HCT116 (cell line): ENCODE measurements at regions not wholly inside any gene's neighbourhood (a gene's known extent, or its start where the extent isn't known, plus 50 kb on each side); places are given as distances from the start of the nearest gene placed in this dataset.

Source experiments
- CEBPB ChIP-seq: IDR thresholded peaks from 2 replicates; pipeline ENCODE4 v1.6.1; 2012; ENCODE audit warnings: low read depth
- CTCF ChIP-seq, 3 experiments: fragments of 200-600 bp in 1 of 3; sonication (generic) in 1 of 3; IDR thresholded peaks in 2 of 3; conservative IDR thresholded peaks in 1 of 3; 2 replicates each; pipeline ENCODE4 v1.5.1; 2012 to 2017; ENCODE audit warnings: low read depth in 2 of 3, low read length in 2 of 3, antibody characterized with exemption in 1 of 3, borderline replicate concordance in 1 of 3, control low read depth in 1 of 3, mild to moderate bottlenecking in 1 of 3, mixed read lengths in 1 of 3, mixed run types in 1 of 3, moderate library complexity in 1 of 3; ENCODE audit not compliant: insufficient read depth in 1 of 3
- EGR1 ChIP-seq: IDR thresholded peaks from 2 replicates; pipeline ENCODE4 v1.6.1; 2012; ENCODE audit warnings: low read depth
- EZH2 ChIP-seq: fragments of 200-600 bp; sonication (generic); IDR thresholded peaks from 2 replicates; pipeline ENCODE4 v1.6.1; 2017; ENCODE audit warnings: antibody characterized with exemption, mixed run types
- EZH2phosphoT487 ChIP-seq: fragments of 200-600 bp; IDR thresholded peaks from 2 replicates; pipeline ENCODE4 v1.6.1; 2018; ENCODE audit warnings: antibody characterized with exemption, borderline replicate concordance
- MAX ChIP-seq: IDR thresholded peaks from 2 replicates; pipeline ENCODE4 v1.6.1; 2012
- POLR2A ChIP-seq: IDR thresholded peaks from 2 replicates; pipeline ENCODE4 v1.7.0; 2011; ENCODE audit warnings: borderline replicate concordance; ENCODE audit not compliant: insufficient read depth, insufficient read length; ENCODE audit errors: extremely low read depth
- POLR2AphosphoS5 ChIP-seq: IDR thresholded peaks from 2 replicates; pipeline ENCODE4 v1.6.1; 2011; ENCODE audit warnings: mild to moderate bottlenecking, low read depth, low read length, moderate library complexity
- RAD21 ChIP-seq: IDR thresholded peaks from 2 replicates; pipeline ENCODE4 v1.6.1; 2012; ENCODE audit warnings: low read depth, mild to moderate bottlenecking
- SIN3A ChIP-seq: IDR thresholded peaks from 2 replicates; pipeline ENCODE4 v1.6.1; 2012; ENCODE audit warnings: low read depth
- YY1 ChIP-seq: IDR thresholded peaks from 2 replicates; pipeline ENCODE4 v1.6.1; 2011; ENCODE audit warnings: low read length, low read depth, moderate library complexity, mild to moderate bottlenecking; ENCODE audit not compliant: insufficient replicate concordance; ENCODE audit errors: extremely low read depth
- ZNF274 ChIP-seq: fragments of 200-500 bp; sonication (Bioruptor generic); IDR thresholded peaks from 2 replicates; pipeline ENCODE4 v1.6.1; 2014; ENCODE audit warnings: mild to moderate bottlenecking, low read depth, low read length, inconsistent platforms

- no peak for TF ChIP-seq MAX
- TF ChIP-seq RAD21, result no peak
- TF ChIP-seq EGR1, result no peak
- no peak for TF ChIP-seq POLR2A
- TF ChIP-seq CTCF (IDR thresholded peaks at IDR 0.05 in 2 of 3, conservative IDR thresholded peaks at IDR 0.05 in 1 of 3; ENCODE audit: borderline replicate concordance in 1 of 3, insufficient read depth in 1 of 3, low read depth in 2 of 3, low read length in 2 of 3), result no peak
- no peak for TF ChIP-seq POLR2AphosphoS5
- no peak for TF ChIP-seq YY1
- TF ChIP-seq EZH2, result no peak
- no peak for TF ChIP-seq CEBPB
- no peak for TF ChIP-seq EZH2phosphoT487
- TF ChIP-seq ZNF274, result no peak
- TF ChIP-seq SIN3A, result no peak
These were observed 169.5 kb upstream of the UBL3 start for GRCh38 chr13:30019648-30020626.
